HFF-Myc (cell line): ENCODE measurements at regions not wholly inside any gene's neighbourhood (a gene's known extent, or its start where the extent isn't known, plus 50 kb on each side); places are given as distances from the start of the nearest gene placed in this dataset.
A peak's percentile ranks its signal among the peaks of the same experiment; 100 is the strongest.
"Not testable (repeated sequence)": the region's sequence is repeated elsewhere in the genome, so short reads cannot be mapped to it uniquely, and the experiment has no call there.

Experiments
- DNase-seq: peaks from one replicate; pipeline ENCODE4 v3.0.0-alpha.2; 2011; ENCODE audit warnings: low read depth; ENCODE audit errors: extremely low read depth
- H3K4me3 ChIP-seq: replicated peaks from 2 replicates; pipeline ENCODE4 v1.5.1; 2011; ENCODE audit warnings: low read depth, mild to moderate bottlenecking, control low read depth, low read length
- CTCF ChIP-seq: IDR thresholded peaks from 2 replicates; pipeline ENCODE4 v1.5.1; 2012; ENCODE audit warnings: mild to moderate bottlenecking, low read depth, low read length, control low read depth; ENCODE audit errors: missing control alignments

GRCh38 chr6:121732641-121733040 lies 297.2 kb downstream of the GJA1 start:
- TF ChIP-seq CTCF = no peak
- H3K4me3 ChIP-seq = no peak overlapping the region
- DNase-seq = no peak

GRCh38 chr6:121733234-121733633 lies 297.8 kb downstream of the GJA1 start:
- H3K4me3 ChIP-seq = no peak overlapping the region
- DNase-seq = peak; percentile 11
- no peak for TF ChIP-seq CTCF

DNA sequence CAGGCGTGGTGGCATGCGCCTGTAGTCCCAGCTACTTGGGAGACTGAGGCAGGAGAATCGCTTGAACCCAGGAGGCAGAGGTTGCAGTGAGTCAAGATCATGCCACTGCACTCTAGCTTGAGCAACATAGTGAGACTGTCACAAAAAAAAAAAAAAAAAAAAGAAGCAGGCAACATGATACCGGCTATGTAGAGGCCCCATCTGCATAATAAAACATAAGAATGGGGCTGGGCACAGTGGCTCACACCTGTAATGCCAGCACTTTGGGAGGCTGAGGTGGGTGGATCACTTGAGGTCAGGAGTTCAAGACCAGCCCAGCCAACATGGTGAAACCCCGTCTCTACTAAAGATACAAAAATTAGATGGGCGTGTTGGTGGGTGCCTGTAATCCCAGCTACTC lies 304.7 kb downstream of the GJA1 start:
- not testable (repeated sequence) for DNase-seq, H3K4me3 ChIP-seq

- no peak overlapping the region for H3K4me3 ChIP-seq
- no peak for TF ChIP-seq CTCF
- no peak for DNase-seq
Measured at GRCh38 chr6:121743691-121744090, 308.2 kb downstream of the GJA1 start.

DNA sequence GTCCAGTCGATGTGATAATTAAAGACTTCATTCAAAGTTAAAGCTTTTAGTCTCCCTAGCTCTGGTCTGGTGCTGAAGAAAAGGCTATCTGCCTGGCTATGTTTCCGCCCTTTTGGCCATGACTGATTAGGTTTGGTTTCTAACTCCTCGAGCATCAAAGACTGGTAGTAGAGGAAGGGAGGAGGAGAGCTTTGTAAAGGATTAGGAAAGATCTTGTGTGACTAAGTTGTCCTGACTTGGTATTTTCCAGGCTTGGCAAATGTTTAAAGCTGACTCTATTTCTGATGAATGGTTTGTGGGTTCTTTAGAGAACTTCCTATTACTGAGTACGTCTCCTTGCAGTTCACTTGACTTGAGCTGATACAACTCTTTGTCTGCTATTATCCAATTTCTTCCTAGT lies 312.9 kb downstream of the GJA1 start:
- no peak for DNase-seq
- TF ChIP-seq CTCF = no peak
- H3K4me3 ChIP-seq = no peak overlapping the region

- no peak for TF ChIP-seq CTCF
- DNase-seq = no peak
- no peak overlapping the region for H3K4me3 ChIP-seq
Measured at GRCh38 chr6:121748850-121749249, 313.4 kb downstream of the GJA1 start.

- TF ChIP-seq CTCF = no peak
- no peak for DNase-seq
- no peak overlapping the region for H3K4me3 ChIP-seq
Measured at GRCh38 chr6:121755485-121755884, 320.0 kb downstream of the GJA1 start.
